ENCODE measurements at regions not wholly inside any gene's neighbourhood (a gene's known extent, or its start where the extent isn't known, plus 50 kb on each side); places are given as distances from the start of the nearest gene placed in this dataset.

DNA sequence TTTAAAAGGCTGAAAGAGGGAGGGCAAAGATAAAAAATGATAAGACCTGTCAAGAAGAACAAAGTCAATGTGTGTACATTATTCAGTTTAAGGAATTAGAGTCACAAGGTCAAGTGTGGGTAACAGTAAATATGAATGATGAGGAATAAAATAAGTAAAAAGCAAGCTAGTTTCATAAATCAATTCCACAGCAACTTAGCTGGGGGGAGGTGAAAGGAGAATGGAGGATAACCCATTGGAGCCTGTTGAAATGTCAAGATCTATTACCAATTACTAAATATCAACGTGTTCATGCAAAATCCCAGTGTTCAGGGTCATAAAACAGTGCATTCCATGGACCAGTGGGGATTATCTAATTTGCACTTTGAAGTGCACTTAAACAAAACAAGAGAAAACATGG, 242.9 kb downstream of the TBX18 start:
- no peak for DNase-seq

DNA sequence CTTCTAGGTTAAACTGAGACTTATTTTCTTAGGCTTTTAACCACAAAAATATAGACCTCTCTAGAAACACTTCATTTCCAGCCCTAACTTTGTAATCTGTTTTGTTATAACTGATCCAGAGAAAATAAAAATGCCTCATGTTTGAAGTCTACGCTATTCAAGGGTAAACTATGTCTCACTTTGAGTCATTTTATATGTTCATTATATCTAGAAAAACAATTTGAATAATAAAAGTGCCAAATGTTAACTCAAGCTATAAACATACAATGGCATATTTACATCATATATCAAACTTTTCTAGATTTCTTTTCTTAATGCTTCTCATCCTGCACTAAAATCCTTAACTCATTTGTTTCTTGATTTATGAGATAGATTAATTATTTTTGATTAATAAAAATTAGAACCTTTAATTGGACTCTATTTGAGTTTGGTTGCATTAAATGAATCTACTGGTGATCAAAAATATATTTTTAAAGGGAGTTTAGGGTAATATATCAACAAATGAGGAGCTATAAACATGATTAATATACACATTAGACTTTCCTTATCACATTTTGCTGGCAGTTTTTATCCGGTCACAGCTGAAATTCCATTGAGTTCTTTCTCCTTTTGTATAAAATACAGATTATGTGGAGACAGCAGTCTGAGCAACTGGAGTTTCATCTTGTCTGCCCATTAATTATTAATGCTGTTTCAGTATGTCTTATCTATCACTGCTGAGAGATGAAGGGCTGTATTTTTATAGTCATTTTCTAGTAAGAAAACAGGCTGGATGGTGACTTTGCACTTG, 246.5 kb downstream of the TBX18 start:
- DNase-seq: no peak

GRCh38 chr6:84516154-84516553, 248.2 kb downstream of the TBX18 start:
- no peak for DNase-seq

DNA sequence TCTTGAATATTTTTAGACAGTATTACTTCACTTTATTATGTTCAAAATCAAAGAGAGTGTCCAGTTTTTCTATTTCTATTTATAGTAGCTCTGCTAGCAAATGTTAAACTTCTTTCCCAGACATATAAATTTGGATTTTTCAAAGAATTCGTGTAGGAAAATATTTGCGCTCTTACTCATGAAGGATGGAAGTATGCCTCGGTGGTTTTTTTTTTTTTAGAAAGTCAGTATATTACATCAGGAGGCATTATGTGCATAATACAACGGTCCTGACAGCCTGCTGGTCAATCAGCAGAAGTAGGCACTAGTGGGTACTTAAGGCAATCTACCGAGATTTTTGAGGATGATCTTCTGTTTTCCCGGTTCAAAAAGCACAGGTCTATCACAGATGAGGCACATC, 249.3 kb downstream of the TBX18 start:
- no peak for DNase-seq

- DNase-seq: no peak
These were observed 250.1 kb downstream of the TBX18 start for GRCh38 chr6:84514089-84514971.

GRCh38 chr6:84512391-84512790, 252.0 kb downstream of the TBX18 start:
- DNase-seq: no peak

- DNase-seq: no peak
These were observed 252.5 kb downstream of the TBX18 start for GRCh38 chr6:84511929-84512328.

- DNase-seq: no peak
These were observed 255.4 kb downstream of the TBX18 start for GRCh38 chr6:84508981-84509380.

GRCh38 chr6:84508334-84508733, 256.1 kb downstream of the TBX18 start:
- DNase-seq: no peak

DNA sequence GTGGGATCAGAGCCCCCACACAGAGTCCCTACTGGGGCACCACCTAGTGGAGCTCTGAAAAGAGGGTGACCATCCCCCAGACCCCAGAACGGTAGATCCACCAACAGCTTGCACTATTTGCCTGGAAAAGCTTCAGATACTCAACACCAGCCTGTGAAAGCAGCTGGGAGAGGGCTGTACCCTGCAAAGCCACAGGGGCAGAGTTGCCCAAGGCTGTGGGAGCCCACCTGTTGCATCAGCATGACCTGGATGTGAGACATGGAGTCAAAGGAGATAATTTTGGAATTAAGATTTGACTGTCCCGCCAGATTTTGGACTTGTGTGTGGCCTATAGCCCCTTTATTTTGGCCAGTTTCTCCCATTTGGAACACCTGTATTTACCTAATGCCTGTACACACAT, 260.4 kb downstream of the TBX18 start:
- DNase-seq: no peak

DNA sequence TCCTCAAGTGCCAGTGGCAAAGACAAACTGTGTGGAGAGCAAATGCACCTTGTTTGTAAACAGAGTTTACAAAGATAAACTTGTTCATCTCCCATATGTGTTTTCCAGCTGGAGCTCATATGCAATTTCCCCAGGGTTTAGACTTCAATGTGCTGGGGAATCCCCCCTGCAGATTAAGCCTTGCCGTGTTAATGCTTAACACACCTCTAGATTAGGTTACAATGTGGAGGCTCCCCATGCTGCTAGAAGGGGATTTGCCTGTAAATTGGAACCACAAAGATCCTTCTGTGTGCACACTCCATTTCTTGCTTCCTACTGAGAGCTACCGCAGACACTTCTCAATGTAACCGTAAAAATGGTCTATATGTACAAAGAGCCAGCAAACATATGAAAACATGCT, 263.1 kb downstream of the TBX18 start:
- DNase-seq: no peak

DNA sequence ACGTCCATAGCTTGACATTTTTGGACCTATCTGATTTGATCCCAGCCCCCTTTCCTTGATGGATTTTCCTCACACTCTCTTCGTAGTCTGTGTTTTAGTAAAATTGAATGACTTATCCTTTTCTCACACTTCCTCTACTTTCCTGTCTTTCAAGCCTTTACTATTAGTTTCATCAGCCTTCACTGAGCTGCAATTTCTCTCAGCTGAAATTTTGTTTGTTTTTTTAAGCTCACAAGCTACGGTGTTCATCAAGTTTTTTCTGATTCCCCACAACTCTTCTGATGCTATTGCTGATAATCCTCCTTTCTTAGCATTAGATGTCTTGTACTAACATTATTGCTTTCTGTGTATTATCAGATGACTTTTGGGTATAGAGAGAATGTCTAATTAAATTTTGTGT, 263.7 kb downstream of the TBX18 start:
- no peak for DNase-seq

DNA sequence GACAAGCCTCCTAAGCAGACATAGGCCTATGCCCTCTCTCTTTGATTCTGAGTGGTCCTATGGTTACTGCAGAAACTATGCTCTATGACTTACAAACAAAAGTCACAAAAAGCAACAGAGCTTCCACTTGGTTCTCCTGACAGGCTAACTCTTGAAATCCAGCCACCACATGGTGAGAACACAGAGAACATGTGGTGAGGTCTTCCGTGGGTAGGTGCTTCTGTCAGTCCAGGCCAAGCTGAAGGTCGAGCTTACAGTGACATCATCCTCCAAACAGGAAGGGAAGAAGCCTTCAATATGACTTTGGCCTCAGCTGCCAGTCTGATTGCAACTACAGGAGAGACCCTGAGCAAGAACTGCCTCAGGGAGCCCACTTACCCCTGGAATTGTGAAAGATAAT, 265.5 kb downstream of the TBX18 start:
- no peak for DNase-seq

- no peak for DNase-seq
These were observed 265.1 kb upstream of the CEP162 start for GRCh38 chr6:84492241-84493165.

DNA sequence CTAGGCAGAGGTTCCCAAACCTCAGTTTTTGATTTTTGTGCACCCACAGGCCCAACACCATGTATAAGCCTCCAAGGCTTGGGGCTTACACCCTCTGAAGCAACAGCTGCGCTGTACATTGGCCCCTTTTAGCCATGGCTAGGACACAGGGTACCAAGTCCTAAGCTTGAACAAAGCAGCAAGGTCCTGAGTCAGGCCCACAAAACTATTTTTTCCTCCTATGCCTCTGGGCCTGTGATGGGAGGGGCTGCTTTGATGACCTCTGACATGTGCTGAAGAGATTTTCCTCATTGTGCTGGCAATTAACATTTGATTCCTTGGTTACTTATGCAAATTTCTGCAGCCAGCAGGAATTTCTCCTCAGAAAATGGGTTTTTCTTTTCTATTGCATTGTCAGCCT, 262.2 kb upstream of the CEP162 start:
- no peak for DNase-seq

DNA sequence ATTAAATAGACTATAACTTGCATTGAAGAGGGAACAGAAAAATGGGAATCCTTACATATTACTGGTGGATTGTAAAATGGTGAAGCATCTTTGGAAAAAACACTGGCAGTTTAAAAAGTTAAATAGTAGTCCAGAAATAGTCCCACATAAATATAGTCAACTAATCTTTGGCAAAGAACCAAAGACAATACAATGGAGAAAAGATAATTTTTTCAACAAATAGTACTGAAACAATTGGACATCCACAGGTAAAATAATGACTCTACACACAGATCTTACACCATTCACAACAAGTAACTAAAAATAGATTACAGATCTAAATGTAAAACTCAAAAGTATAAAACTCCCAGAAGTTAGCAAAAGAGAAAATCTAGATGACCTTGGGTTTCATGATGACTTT, 259.1 kb upstream of the CEP162 start:
- no peak for DNase-seq

- DNase-seq: no peak
These were observed 241.7 kb upstream of the CEP162 start for GRCh38 chr6:84469144-84469543.

- DNase-seq: no peak
These were observed 239.9 kb upstream of the CEP162 start for GRCh38 chr6:84467296-84467695.

- DNase-seq: no peak
These were observed 239.1 kb upstream of the CEP162 start for GRCh38 chr6:84466511-84466910.

DNA sequence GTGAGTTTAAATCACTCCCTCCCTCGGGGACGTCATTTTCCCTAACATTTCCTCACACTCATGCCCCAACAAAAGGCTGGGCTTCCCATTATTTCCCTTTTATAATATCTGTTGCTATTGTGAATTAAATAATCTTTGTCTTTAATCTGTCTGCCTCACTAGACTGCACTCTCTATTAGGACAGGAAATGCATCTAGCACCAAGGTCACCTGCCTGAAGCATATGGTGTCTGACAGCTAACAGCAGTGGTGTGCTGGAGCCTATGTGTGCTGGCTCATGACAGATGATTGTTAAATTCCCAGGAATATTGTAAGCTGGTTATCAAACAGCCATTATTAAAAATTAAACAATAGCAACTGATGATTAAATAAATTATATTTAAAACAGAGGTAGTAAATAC, 237.0 kb upstream of the CEP162 start:
- no peak for DNase-seq

DNA sequence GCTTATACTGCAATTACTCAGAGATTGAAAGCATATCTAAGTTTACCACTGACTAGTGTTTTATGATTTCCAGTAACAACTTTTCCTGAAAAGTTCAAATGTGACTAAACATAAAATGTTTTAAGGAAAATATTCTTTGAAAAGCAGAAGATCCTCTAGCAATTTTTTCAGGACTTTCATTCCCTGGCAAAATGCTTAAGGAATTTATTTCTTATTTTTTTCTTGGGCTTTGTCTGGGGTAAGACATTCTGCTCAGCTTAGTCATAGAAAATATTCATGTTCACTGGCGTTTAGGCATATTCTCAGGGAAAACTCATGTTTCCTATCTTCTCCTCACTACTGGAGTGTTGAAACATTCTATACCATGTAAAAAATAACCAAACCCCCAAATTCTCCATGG, 235.3 kb upstream of the CEP162 start:
- no peak for DNase-seq

DNA sequence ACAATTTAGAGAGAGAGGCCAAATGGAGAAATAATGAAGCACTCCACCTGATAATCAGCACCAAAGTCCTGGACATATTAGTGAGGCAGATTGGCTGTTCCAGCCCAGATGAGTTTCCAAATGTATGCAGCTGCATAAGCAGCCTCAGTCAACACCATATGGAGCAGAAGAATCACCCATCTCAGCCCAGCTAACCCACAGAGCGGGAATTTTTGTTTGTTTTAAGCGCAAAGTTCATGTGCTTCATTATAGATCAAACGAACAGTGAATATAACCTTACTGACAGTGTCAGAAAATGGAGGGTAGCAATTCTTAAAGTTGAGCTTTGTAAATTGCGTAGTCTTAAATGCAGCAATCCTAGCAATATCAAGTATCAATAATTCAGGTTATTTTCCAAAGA, 234.0 kb upstream of the CEP162 start:
- no peak for DNase-seq

GRCh38 chr6:84460491-84460890, 233.0 kb upstream of the CEP162 start:
- DNase-seq: no peak

All from eye (tissue), 1 donor.